MCF 10A (cell line): ENCODE measurements at regions not wholly inside any gene's neighbourhood (a gene's known extent, or its start where the extent isn't known, plus 50 kb on each side); places are given as distances from the start of the nearest gene placed in this dataset.

Experiments
- BruUV-seq: library from RNA; stranded (reverse); fragments of 400-500 nt; replicated peaks from 2 replicates; lab custom pipeline; 2021; lab: Mats Ljungman, UMichigan
- CTCF ChIA-PET: fragments of 300-600 bp; sonication (Branson Sonifier 250); formaldehyde crosslinking; extraction: SDS; loops from one replicate; lab custom pipeline; 2021; ENCODE audit warnings: antibody characterized with exemption, inconsistent platforms; lab: Yijun Ruan, JAX
- POLR2A ChIA-PET: fragments of 300-600, 350-650 bp; sonication (Branson Sonifier 250); formaldehyde crosslinking; extraction: SDS; loops from one replicate; lab custom pipeline; 2020; ENCODE audit warnings: antibody characterized with exemption, inconsistent platforms; lab: Yijun Ruan, JAX
- DNase-seq: peaks from one replicate; pipeline ENCODE4 v3.0.0-alpha.2; 2018; ENCODE audit not compliant: unreplicated experiment
- H3K27ac Mint-ChIP-seq: one replicate; pipeline ENCODE4 v1.8.0; 2022; ENCODE audit warnings: mild to moderate bottlenecking, low read depth, mixed read lengths; ENCODE audit not compliant: unreplicated experiment
- H3K27me3 Mint-ChIP-seq: one replicate; pipeline ENCODE4 v1.8.0; 2022; ENCODE audit warnings: mixed read lengths; ENCODE audit not compliant: insufficient read depth, unreplicated experiment
- H3K36me3 Mint-ChIP-seq: one replicate; pipeline ENCODE4 v1.8.0; 2022; ENCODE audit warnings: mild to moderate bottlenecking, moderate library complexity, mixed read lengths; ENCODE audit not compliant: insufficient read depth, unreplicated experiment
- H3K4me1 Mint-ChIP-seq: one replicate; pipeline ENCODE4 v1.8.0; 2022; ENCODE audit warnings: mixed read lengths; ENCODE audit not compliant: insufficient read depth, unreplicated experiment
- H3K4me3 Mint-ChIP-seq: one replicate; pipeline ENCODE4 v1.8.0; 2022; ENCODE audit warnings: mild to moderate bottlenecking, moderate library complexity, mixed read lengths; ENCODE audit not compliant: unreplicated experiment
- H3K9me3 Mint-ChIP-seq: one replicate; pipeline ENCODE4 v1.8.0; 2022; ENCODE audit warnings: mixed read lengths; ENCODE audit not compliant: unreplicated experiment
- intact Hi-C: fragments of 100-400 bp; cut with micrococcal nuclease; formaldehyde crosslinking; loops from 2 replicates; pipeline ENCODE4 v1.14.1; 2022
- TF ChIP-seq, protein P1 (sequence below): fragments of 200-600 bp; IDR thresholded peaks from one replicate; pipeline ENCODE4 v1.8.0; 2022; ENCODE audit warnings: antibody characterized with exemption, mild to moderate bottlenecking; ENCODE audit not compliant: unreplicated experiment

DNA sequence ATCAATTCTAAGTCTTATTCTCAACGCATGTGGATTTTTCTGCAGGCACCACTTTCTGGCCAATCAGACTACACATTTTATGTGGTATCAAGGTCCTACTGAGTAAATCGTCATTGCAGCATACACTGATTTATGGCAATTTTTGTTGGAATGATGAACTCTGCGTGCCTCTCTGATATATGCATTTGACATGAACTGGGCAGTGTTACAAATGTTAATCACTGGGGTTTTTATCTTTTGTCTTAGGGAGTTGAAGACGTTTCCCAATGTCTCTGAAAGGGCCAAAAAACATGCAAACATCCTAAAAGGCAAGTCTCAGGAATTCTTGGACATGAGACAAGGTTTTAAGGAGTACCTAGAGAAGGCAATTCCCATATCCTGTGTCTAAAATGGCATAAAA, 809.5 kb upstream of the CELF2 start:
- no TSS peak for BruUV-seq
- no peaks in the 10 kb centered on the region for H3K27me3 Mint-ChIP-seq
- H3K4me1 Mint-ChIP-seq: peaks cover 7% of the 10 kb centered on the region
- no peak overlapping the region for H3K4me3 Mint-ChIP-seq
- DNase-seq: no peak
- H3K36me3 Mint-ChIP-seq: no peaks in the 10 kb centered on the region
- no peak overlapping the region for H3K27ac Mint-ChIP-seq
- peaks cover 5% of the 10 kb centered on the region for H3K9me3 Mint-ChIP-seq
- CTCF ChIA-PET: interaction anchor here (1.5 kb wide), 1 partner anchor 43 kb away, joined by 3 read pairs; no protein-coding TSS in a partner anchor
- TF ChIP-seq, protein P1, sequence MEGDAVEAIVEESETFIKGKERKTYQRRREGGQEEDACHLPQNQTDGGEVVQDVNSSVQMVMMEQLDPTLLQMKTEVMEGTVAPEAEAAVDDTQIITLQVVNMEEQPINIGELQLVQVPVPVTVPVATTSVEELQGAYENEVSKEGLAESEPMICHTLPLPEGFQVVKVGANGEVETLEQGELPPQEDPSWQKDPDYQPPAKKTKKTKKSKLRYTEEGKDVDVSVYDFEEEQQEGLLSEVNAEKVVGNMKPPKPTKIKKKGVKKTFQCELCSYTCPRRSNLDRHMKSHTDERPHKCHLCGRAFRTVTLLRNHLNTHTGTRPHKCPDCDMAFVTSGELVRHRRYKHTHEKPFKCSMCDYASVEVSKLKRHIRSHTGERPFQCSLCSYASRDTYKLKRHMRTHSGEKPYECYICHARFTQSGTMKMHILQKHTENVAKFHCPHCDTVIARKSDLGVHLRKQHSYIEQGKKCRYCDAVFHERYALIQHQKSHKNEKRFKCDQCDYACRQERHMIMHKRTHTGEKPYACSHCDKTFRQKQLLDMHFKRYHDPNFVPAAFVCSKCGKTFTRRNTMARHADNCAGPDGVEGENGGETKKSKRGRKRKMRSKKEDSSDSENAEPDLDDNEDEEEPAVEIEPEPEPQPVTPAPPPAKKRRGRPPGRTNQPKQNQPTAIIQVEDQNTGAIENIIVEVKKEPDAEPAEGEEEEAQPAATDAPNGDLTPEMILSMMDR: no peak
- intact Hi-C loops: no loop called here
- POLR2A ChIA-PET: no interaction called here

DNA sequence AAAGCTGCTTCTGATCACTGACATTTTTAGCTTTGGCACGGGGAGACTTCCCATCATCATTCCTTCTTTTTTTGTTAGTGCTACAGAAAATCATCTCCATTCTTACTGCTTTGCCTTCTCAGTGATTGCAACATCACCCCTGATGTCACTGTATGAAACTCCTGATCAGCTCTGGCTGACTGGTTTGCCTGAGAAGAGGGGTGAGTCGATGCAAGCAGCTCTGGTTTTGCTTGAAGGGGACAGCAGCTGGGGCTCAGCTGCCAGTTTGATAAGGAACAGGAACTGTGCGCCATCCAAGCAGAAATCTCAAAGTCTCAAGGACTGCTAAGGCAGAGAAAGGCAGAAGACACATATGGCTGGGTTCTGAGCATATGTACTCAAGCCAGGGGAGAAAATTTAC, 808.5 kb upstream of the CELF2 start:
- intact Hi-C loops: no loop called here
- POLR2A ChIA-PET: interaction anchor here (0.8 kb wide), 1 partner anchor 9 kb away, joined by 3 read pairs; no protein-coding TSS in a partner anchor

DNA sequence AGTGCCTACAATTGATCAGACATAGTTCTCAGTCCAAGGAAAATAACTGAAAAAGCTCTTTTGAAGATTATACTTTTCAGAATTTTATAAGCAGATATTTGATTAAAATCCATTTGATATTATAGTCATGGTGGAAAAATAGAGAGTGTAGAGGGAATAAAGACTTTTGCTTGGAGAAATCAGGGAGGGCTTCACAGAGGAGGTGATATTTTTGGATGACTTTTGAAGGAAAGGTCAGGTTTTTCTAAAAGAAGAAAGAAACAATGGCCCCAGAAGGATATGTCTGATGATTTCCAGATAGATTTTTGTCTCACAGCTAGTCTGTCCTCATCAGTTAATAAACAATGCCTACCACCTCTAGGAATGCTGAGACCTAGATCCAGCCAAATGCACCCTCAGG, 806.3 kb upstream of the CELF2 start:
- intact Hi-C loops: no loop called here

More for the DNA sequence above, 808.5 kb upstream of the CELF2 start:
- TF ChIP-seq, protein P1: no peak
- no peaks in the 10 kb centered on the region for H3K36me3 Mint-ChIP-seq
- peaks cover 5% of the 10 kb centered on the region for H3K9me3 Mint-ChIP-seq
- no TSS peak for BruUV-seq
- CTCF ChIA-PET: interaction anchor here (0.6 to 1.5 kb wide), 2 partner anchors 44 to 556 kb away, joined by 3 read pairs; no protein-coding TSS in a partner anchor
- H3K4me1 Mint-ChIP-seq: peaks cover 7% of the 10 kb centered on the region
- peak; percentile 46 for DNase-seq
- peak overlapping the region; percentile 69 for H3K27ac Mint-ChIP-seq
- no peak overlapping the region for H3K4me3 Mint-ChIP-seq
- H3K27me3 Mint-ChIP-seq: no peaks in the 10 kb centered on the region

DNA sequence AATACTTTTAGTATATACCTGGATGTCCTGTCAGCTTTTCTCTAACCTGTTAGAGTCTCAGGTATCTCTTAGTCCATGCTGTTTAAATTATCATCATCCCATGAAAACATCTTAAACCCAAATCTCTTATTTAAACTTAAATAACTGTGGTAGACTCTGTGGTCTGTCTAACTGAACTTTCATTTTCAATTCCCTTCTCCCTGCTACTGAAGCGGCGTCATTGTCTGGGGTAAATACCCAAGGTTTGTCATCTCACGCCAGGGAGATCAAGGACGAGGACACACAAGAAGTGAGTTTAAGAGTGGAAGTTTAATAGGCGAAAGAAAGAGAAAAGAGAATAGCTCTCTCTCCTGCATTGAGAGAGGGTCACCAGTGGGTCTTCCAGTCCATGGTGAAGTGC, 804.4 kb upstream of the CELF2 start:
- no peak overlapping the region for H3K27ac Mint-ChIP-seq
- no peaks in the 10 kb centered on the region for H3K9me3 Mint-ChIP-seq
- CTCF ChIA-PET: interaction anchor here (0.6 kb wide), 1 partner anchor 14 kb away, joined by 4 read pairs; no protein-coding TSS in a partner anchor

More for the DNA sequence above, 806.3 kb upstream of the CELF2 start:
- ChIA-PET CTCF (no interaction called here), POLR2A (no interaction called here)
- no peak overlapping the region for H3K27ac Mint-ChIP-seq
- no peaks in the 10 kb centered on the region for H3K9me3 Mint-ChIP-seq
- H3K4me3 Mint-ChIP-seq: no peak overlapping the region
- BruUV-seq: no TSS peak
- peaks cover 14% of the 10 kb centered on the region for H3K4me1 Mint-ChIP-seq
- no peaks in the 10 kb centered on the region for H3K27me3 Mint-ChIP-seq
- TF ChIP-seq, protein P1: no peak
- DNase-seq: no peak
- no peaks in the 10 kb centered on the region for H3K36me3 Mint-ChIP-seq

More for the DNA sequence above, 804.4 kb upstream of the CELF2 start:
- BruUV-seq: no TSS peak
- Mint-ChIP-seq H3K4me3 (no peak overlapping the region), H3K36me3 (no peaks in the 10 kb centered on the region), H3K27me3 (no peaks in the 10 kb centered on the region), H3K4me1 (peaks cover 14% of the 10 kb centered on the region)
- TF ChIP-seq, protein P1: no peak
- intact Hi-C loops: no loop called here
- no peak for DNase-seq
- POLR2A ChIA-PET: no interaction called here
